Small intestine (tissue), 7 donors: ENCODE measurements at regions not wholly inside any gene's neighbourhood (a gene's known extent, or its start where the extent isn't known, plus 50 kb on each side); places are given as distances from the start of the nearest gene placed in this dataset.

Experiments used
- DNase-seq, 2 donors: peaks; one replicate each; pipeline versions ENCODE4 v3.0.0 to v3.0.0-alpha.2; 2013
- FAIRE-seq: peaks from 2 replicates; lab custom pipeline; 2012; peaks lifted over from hg19 to GRCh38; lab: Jason Lieb, UNC
- H3K27ac ChIP-seq, 3 donors: one replicate each; pipeline ENCODE4 v1.5.1; 2013; ENCODE audit warnings: low read length in 2 of 3, mild to moderate bottlenecking in 2 of 3, control low read depth in 1 of 3, inconsistent platforms in 1 of 3, low read depth in 1 of 3, moderate library complexity in 1 of 3
- H3K27me3 ChIP-seq, 3 donors: one replicate each; pipeline ENCODE4 v1.6.1; 2013; ENCODE audit warnings: low read length in 3 of 3, inconsistent platforms in 1 of 3; ENCODE audit not compliant: control insufficient read depth in 3 of 3, insufficient read depth in 3 of 3
- H3K36me3 ChIP-seq, 3 donors: one replicate each; pipeline ENCODE4 v1.6.1; 2013; ENCODE audit warnings: low read length in 3 of 3, inconsistent platforms in 1 of 3, low read depth in 1 of 3, mild to moderate bottlenecking in 1 of 3, moderate library complexity in 1 of 3; ENCODE audit not compliant: control insufficient read depth in 3 of 3, insufficient read depth in 2 of 3
- H3K4me1 ChIP-seq, 3 donors: one replicate each; pipeline ENCODE4 v1.6.1; 2013; ENCODE audit warnings: low read length in 2 of 3, inconsistent platforms in 1 of 3, low read depth in 1 of 3, mild to moderate bottlenecking in 1 of 3, moderate library complexity in 1 of 3; ENCODE audit not compliant: control insufficient read depth in 3 of 3, insufficient read depth in 2 of 3
- H3K4me3 ChIP-seq, 3 donors: one replicate each; pipeline ENCODE4 v1.5.1; 2013; ENCODE audit warnings: low read length in 3 of 3, control low read depth in 1 of 3, inconsistent platforms in 1 of 3, low read depth in 1 of 3, mild to moderate bottlenecking in 1 of 3, moderate library complexity in 1 of 3
- H3K9me3 ChIP-seq, 2 donors: one replicate each; pipeline ENCODE4 v1.6.1; 2013; ENCODE audit warnings: low read depth in 1 of 2, low read length in 1 of 2; ENCODE audit not compliant: control insufficient read depth in 2 of 2, insufficient read depth in 1 of 2
- WGBS, 3 donors: extraction: QIAGEN DNeasy Blood & Tissue Kit; methylation state at CpG; one replicate each; pipeline ENCODE4 v1.1.7; 2013; 5-methylcytosine and 5-hydroxymethylcytosine counted together
- donor health status: healthy with polysubstance abuse.
- donor health status: control.
- donor health status: control.
- donor health status: Bipolar disorder and iron deficiency.
- donor health status: healthy.

DNA sequence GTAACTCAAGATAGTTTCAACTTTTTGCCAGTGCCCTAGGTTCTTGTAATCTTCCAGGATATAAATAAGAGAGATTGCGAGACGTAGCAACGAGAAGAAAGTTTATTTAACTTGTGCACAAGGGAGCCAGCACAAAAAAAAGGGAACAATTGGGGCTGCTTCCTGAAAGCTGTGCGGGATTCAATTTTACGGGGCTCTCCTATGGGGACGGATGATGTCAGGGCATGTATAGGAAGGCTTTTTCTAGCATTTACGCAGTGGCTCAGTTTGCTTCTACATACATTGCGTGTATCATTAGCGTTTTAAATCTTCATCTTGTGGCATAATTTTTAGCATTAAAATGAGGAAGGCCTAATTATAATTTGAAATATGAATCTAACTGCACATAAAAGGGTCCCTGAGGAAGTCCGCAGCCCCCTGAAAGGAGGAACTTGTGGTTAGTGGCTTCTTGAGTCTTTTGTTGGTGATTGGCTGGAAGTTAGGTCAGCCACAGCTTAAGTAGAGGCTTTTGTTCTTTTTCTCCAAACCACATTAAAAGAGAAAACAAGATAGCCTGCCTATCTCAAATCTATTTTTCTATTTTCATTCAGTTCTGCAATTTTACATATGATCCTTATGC is 668.2 kb upstream of the NDST4 start:
- no peaks in the 10 kb centered on the region for H3K4me1 ChIP-seq
- H3K9me3 ChIP-seq = no peaks in the 10 kb centered on the region
- no peak overlapping the region for H3K4me3 ChIP-seq
- FAIRE-seq (no peak), DNase-seq (no peak)
- 55 to 76% (median 62%) methylated on average over 10 of the region's 10 CpGs for whole genome bisulfite sequencing, 3 donors
- H3K36me3 ChIP-seq = no peaks in the 10 kb centered on the region
- H3K27ac ChIP-seq = no peak overlapping the region
- no peaks in the 10 kb centered on the region for H3K27me3 ChIP-seq

DNA sequence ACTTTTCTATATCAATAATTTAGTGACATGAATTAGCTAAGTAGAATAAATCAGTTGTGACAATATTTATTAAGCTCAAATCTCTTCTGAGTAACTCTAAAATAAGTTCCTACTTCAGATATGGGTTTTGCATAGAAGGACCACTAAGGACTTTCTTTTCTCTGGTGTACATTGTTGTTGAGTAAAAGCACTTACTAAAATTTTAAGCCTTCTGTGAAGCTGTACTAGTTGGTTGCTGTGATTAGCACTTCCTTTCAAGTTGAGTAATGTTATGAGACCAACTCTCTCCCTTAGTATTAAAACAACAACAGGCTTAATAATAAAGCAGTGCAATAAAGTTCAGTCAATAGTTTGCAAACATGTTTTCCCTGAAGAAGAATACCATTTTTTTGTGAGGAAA is 667.4 kb upstream of the NDST4 start:
- H3K4me1 ChIP-seq = no peaks in the 10 kb centered on the region
- no peaks in the 10 kb centered on the region for H3K27me3 ChIP-seq
- H3K27ac ChIP-seq = no peak overlapping the region
- H3K9me3 ChIP-seq = no peaks in the 10 kb centered on the region
- no peak overlapping the region for H3K4me3 ChIP-seq
- DNase-seq (no peak), FAIRE-seq (no peak)
- H3K36me3 ChIP-seq = no peaks in the 10 kb centered on the region

DNA sequence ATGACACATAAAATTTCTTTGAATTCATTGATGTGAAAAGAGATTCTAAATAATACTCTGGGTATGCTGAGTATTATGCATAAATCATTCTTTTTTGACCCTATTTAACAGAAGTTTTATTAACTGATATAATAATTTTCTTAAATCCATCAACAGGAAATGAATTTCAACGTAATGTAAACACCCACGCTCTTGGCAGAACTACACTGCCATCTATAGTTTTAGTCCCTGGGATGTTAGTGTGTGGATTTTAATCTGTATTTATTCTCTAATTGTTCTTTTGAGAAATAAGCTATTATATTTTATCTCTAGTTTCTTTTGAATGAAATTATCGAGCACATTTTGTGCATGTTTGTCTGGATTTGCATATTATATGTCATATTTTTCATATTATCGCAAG is 666.8 kb upstream of the NDST4 start:
- no peak for FAIRE-seq
- no peak overlapping the region for H3K27ac ChIP-seq
- no peaks in the 10 kb centered on the region for H3K36me3 ChIP-seq
- no peaks in the 10 kb centered on the region for H3K9me3 ChIP-seq
- H3K27me3 ChIP-seq = no peaks in the 10 kb centered on the region
- no peak for DNase-seq
- 59 to 73% (median 66%) methylated on average over 4 of the region's 4 CpGs for WGBS, 3 donors
- no peak overlapping the region for H3K4me3 ChIP-seq
- no peaks in the 10 kb centered on the region for H3K4me1 ChIP-seq

DNA sequence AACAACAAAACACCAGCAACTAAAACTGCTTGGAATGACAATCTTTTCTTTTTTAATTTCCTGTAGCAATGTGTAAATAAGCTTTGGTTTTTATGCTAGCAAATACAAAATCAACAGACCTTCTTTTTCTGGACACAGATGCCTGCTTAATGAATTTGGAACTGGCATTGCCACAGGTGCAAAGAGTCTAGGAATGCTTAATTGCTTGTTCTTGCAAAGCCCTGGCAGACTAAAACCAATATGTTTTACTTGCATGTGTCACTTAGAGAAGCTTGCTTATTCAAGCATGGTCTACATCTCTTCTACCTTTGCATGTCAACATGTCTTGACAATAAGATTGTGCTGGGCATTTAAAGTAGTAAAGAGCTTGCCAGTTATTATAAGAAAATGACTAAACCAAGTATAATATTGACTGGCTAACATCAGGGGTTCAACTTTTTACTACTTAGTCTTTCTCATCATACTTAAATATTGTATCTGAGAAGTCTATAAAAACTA is 656.7 kb upstream of the NDST4 start:
- Histone ChIP-seq H3K36me3 (no peaks in the 10 kb centered on the region), H3K27ac (no peak overlapping the region), H3K27me3 (no peaks in the 10 kb centered on the region), H3K4me3 (no peak overlapping the region), H3K9me3 (no peaks in the 10 kb centered on the region), H3K4me1 (no peaks in the 10 kb centered on the region)
- DNase-seq (no peak), FAIRE-seq (peak; percentile 10)

DNA sequence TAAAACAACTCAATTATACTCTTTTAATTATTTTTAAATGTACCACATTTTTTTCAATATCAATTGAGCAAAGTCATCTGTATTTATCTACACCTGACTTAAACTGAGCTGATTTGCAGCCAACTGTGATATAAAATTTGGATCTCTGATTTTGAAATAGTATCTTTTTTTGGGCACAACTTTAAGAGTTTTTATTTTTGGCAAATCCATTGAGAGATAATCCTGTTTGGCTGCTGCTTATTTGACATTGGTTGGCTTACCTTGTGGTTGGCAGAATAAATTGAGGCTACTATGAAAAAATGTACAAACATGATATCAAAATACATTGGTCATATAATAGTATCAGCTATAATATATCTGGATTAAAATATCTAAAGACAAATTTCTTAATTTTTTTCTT is 656.0 kb upstream of the NDST4 start:
- Histone ChIP-seq H3K4me3 (no peak overlapping the region), H3K4me1 (no peaks in the 10 kb centered on the region), H3K9me3 (no peaks in the 10 kb centered on the region), H3K27ac (no peak overlapping the region), H3K27me3 (no peaks in the 10 kb centered on the region), H3K36me3 (no peaks in the 10 kb centered on the region)
- FAIRE-seq = no peak
- DNase-seq = no peak

DNA sequence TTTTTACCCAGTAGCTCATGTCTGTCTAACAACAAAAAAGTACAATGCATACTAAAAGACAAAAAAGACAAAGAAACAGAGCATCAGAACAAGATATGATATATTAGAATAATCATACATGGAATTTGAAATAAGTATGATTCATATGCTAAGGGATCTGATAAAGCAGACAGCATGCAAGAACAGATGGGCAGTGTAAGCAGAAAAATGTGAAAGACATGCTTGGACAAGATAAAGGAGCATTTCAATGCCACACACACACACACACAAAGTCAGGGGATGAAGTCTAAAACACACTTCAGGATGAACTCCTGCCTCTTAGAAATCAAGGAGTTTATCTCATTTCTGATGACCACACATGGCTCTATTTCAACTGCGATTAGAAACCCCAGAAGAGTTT is 649.6 kb upstream of the NDST4 start:
- WGBS, 3 donors = 69 to 86% (median 71%) methylated on average over 1 of the region's 1 CpG
- no peaks in the 10 kb centered on the region for H3K27me3 ChIP-seq
- no peak overlapping the region for H3K27ac ChIP-seq
- DNase-seq (no peak), FAIRE-seq (no peak)
- no peaks in the 10 kb centered on the region for H3K9me3 ChIP-seq
- no peak overlapping the region for H3K4me3 ChIP-seq
- H3K36me3 ChIP-seq = no peaks in the 10 kb centered on the region
- H3K4me1 ChIP-seq = no peaks in the 10 kb centered on the region

DNA sequence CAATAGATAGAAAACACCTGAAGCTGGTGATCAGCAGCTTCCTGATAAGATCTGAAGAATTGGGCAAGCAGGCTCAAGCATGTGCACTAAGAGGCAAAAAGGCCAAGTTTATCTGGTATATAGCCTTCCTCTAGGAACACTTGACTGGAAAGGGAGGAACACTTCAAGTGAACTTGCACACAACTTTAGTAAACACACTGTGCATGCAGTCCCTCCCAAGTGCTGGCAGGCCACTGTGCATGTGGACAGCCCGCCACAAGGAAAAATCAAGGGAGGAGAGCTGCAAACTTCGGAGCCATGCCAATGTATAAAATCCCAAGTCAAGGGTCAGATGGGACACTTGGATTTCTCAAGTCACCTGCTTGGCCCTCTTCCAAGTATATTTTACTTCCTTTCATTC is 645.8 kb upstream of the NDST4 start:
- H3K36me3 ChIP-seq = no peaks in the 10 kb centered on the region
- no peak for DNase-seq
- H3K9me3 ChIP-seq = peaks cover 0 to under 1% of the 10 kb centered on the region in 2 donors
- WGBS, 3 donors = 71 to 86% (median 79%) methylated on average over 2 of the region's 2 CpGs
- H3K27me3 ChIP-seq = no peaks in the 10 kb centered on the region
- no peak overlapping the region for H3K27ac ChIP-seq
- FAIRE-seq = no peak
- no peak overlapping the region for H3K4me3 ChIP-seq
- no peaks in the 10 kb centered on the region for H3K4me1 ChIP-seq

DNA sequence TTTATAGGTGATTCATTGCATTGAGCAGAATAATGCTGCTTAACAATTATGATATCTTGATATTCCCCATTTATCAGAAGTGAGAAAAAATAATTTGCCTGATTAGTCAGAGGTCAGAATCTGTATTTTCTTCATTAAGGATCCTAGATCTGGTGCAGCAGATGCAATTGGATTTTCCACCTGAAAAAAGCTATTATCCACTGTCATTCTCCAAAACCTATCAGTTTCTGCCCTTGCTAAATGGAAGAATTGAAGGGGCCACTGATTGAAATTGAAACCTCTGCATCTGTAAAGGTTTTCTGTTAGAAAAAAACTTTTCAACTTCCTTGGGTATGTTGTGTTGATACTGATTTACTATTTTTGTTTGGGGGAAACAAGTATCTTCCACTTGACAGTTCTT is 636.0 kb upstream of the NDST4 start:
- H3K27me3 ChIP-seq = no peaks in the 10 kb centered on the region
- no peak overlapping the region for H3K27ac ChIP-seq
- DNase-seq (no peak), FAIRE-seq (no peak)
- H3K4me3 ChIP-seq = no peak overlapping the region
- H3K4me1 ChIP-seq = no peaks in the 10 kb centered on the region
- H3K36me3 ChIP-seq = no peaks in the 10 kb centered on the region
- peaks cover 0 to 2% of the 10 kb centered on the region in 2 donors for H3K9me3 ChIP-seq

DNA sequence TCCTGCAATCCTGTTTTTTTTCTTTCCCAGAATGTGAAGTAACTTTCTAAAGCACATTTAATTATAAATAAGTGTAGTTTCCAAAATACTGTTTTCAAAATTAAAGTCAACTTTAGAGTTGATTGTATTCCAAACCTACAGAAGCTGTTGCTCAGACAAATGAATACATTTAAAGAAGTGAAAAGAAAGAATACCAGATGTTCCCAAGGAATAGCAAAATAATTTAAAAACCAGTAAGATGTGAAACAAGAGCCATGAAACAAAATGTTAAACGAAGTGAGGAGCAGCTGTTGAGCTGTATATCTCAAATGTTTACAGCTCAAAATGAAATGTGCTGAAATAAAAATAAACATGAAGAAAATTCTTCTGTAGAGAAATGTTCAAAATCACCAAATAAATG is 627.4 kb upstream of the NDST4 start:
- no peak overlapping the region for H3K27ac ChIP-seq
- 16 to 35% (median 20%) methylated on average over 1 of the region's 1 CpG for WGBS, 3 donors
- H3K4me3 ChIP-seq = no peak overlapping the region
- H3K36me3 ChIP-seq = no peaks in the 10 kb centered on the region
- no peaks in the 10 kb centered on the region for H3K27me3 ChIP-seq
- no peaks in the 10 kb centered on the region for H3K9me3 ChIP-seq
- FAIRE-seq = no peak
- no peaks in the 10 kb centered on the region for H3K4me1 ChIP-seq
- DNase-seq = no peak
